Stomach smooth muscle (tissue), 2 donors: ENCODE measurements at regions not wholly inside any gene's neighbourhood (a gene's known extent, or its start where the extent isn't known, plus 50 kb on each side); places are given as distances from the start of the nearest gene placed in this dataset.
A peak's percentile ranks its signal among the peaks of the same experiment; 100 is the strongest.

Experiments used
- H3K27ac ChIP-seq: one replicate; pipeline ENCODE4 v1.7.0; 2013; ENCODE audit warnings: mild to moderate bottlenecking, low read length, inconsistent platforms
- H3K27me3 ChIP-seq, 2 donors: one replicate each; pipeline ENCODE4 v1.7.0; 2013; ENCODE audit warnings: low read length in 2 of 2; ENCODE audit not compliant: insufficient read depth in 2 of 2, control insufficient read depth in 1 of 2
- H3K36me3 ChIP-seq, 2 donors: one replicate each; pipeline ENCODE4 v1.7.0; 2013; ENCODE audit warnings: low read length in 2 of 2; ENCODE audit not compliant: control insufficient read depth in 2 of 2, insufficient read depth in 2 of 2
- H3K4me1 ChIP-seq: one replicate; pipeline ENCODE4 v1.7.0; 2013; ENCODE audit warnings: low read length; ENCODE audit not compliant: control insufficient read depth, insufficient read depth
- H3K4me3 ChIP-seq, 2 donors: one replicate each; pipeline ENCODE4 v1.7.0; 2013; ENCODE audit warnings: low read length in 2 of 2
- H3K9ac ChIP-seq, 2 donors: one replicate each; pipeline ENCODE4 v1.7.0; 2013; ENCODE audit warnings: low read length in 2 of 2, mild to moderate bottlenecking in 1 of 2
- H3K9me3 ChIP-seq, 2 donors: one replicate each; pipeline ENCODE4 v1.7.0; 2013; ENCODE audit warnings: low read length in 2 of 2; ENCODE audit not compliant: control insufficient read depth in 2 of 2
- donor health status: healthy.
- donor health status: Pancreatic carcinoma.

DNA sequence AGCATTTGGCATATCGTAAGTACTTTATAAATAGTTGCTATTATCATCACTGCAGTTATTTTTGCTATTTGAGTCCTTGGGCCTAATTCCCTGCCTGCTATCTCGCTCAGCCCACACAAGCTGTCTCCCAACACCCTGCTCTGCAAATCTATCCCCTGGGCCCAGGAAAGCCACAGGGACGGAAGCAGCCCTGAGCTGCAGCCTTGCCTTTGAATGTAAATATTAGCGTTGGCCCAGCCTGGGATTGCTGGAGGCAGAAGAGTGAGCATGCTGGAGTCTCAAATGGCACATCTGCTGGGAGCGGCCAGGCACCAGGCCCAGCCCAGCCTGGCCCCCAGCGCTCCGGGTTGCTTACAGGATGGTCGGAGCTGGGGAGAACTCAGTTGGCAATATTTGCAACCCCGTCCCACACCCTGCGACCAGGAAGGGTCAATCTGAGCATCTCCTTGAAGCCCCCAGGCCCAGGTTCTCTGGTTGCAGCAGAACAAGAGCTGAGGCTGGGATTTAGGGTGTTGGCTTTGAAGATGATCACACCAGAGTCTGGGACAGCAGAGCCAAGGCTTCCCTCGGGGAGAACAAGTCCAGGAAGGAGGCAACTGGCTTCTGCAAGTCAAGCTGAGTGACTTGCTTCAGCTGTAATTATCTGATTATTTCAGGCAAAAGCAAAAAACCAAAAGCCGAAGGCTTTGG, 529.6 kb downstream of the SHQ1 start:
- H3K27ac ChIP-seq: no peak overlapping the region
- H3K9ac ChIP-seq: no peak overlapping the region
- no peak overlapping the region for H3K4me3 ChIP-seq
- H3K4me1 ChIP-seq: peaks cover 4% of the 10 kb centered on the region
- no peaks in the 10 kb centered on the region for H3K36me3 ChIP-seq
- no peaks in the 10 kb centered on the region for H3K27me3 ChIP-seq
- H3K9me3 ChIP-seq: peaks cover 0 to 8% of the 10 kb centered on the region in 2 donors

DNA sequence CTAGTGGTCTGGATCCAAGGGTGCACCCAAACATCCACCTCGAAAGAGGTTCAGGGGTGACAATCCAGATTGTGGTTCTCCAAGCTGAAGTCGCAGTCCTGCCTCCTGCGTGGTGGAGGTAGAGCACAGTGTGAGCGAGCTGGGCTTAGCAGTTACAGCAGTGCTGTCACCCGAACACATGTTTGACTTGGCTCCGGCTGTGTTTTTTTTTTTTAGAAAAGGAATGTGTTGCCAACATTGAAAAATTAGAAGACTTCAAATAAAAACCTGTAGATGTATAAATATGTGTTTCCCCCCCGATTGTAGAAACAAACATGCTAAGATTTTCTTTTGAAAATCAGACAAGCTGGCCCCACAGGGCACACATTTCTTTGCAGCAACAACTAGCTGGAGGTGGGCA, 530.8 kb downstream of the SHQ1 start:
- Histone ChIP-seq H3K27me3 (no peaks in the 10 kb centered on the region), H3K9ac (no peak overlapping the region), H3K9me3 (peaks cover 0 to 8% of the 10 kb centered on the region in 2 donors), H3K27ac (no peak overlapping the region), H3K4me1 (peaks cover 4% of the 10 kb centered on the region), H3K36me3 (no peaks in the 10 kb centered on the region), H3K4me3 (no peak overlapping the region)

DNA sequence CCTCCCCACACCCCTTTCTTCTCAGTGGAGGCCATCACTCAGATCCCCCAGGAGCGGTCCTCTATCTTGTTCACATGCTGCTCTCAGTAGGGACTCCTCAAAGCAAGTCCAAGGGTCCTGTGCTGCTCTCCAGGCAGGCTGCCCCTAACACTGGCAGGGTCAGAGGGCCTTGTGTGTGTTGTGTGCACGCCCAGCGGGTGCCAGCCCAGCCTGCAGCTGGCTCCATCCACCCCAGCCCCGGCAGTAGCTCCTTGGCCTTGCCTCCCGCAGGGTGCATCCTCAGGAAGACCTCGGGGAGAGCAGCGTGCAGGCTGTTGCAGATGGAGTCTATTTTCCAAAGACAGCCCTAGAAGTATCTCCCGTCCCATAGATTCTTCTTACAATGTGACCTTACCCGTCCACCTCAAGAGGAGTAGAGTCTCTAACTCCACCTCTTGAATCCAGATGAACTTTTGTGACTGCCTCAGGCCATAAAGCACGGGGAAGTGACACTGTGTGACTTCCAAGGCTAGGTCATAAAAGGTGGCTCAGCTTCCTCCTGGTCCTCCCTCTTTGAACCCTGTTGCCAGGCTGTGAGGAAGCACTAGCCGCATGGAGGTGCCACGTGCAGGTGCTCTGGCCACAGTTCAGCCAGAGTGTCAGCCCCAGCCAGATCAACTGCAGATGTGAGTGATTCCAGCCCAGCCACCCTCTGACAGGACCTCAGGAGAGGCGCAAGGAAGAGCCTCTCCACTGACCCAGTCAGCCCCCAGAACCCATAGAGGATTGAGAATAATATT, 531.6 kb downstream of the SHQ1 start:
- H3K4me1 ChIP-seq: peaks cover 4% of the 10 kb centered on the region
- no peak overlapping the region for H3K4me3 ChIP-seq
- H3K27ac ChIP-seq: no peak overlapping the region
- no peak overlapping the region for H3K9ac ChIP-seq
- no peaks in the 10 kb centered on the region for H3K27me3 ChIP-seq
- peaks cover 0 to 8% of the 10 kb centered on the region in 2 donors for H3K9me3 ChIP-seq
- no peaks in the 10 kb centered on the region for H3K36me3 ChIP-seq

DNA sequence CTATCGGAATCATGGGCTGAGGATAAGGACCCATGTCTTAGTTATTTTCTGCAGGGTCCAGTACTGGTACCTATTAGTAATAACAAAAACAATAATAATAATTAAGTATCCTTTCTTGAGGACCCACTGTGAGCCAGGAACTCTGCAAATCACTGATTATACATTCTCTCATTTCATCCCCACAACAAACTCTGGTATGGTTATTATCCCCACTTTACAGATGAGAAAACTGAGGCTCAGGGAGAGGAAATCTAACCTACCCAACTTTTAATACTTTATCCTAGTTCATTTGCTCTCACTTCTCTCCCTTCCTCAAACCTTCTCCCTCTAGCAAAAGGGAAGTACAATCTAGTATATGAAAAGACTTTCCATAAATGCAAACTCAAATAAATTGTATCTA, 528.4 kb upstream of the PROK2 start:
- Histone ChIP-seq H3K4me1 (no peaks in the 10 kb centered on the region), H3K27me3 (no peaks in the 10 kb centered on the region), H3K9ac (no peak overlapping the region), H3K27ac (no peak overlapping the region), H3K9me3 (no peaks in the 10 kb centered on the region), H3K4me3 (no peak overlapping the region), H3K36me3 (no peaks in the 10 kb centered on the region)

DNA sequence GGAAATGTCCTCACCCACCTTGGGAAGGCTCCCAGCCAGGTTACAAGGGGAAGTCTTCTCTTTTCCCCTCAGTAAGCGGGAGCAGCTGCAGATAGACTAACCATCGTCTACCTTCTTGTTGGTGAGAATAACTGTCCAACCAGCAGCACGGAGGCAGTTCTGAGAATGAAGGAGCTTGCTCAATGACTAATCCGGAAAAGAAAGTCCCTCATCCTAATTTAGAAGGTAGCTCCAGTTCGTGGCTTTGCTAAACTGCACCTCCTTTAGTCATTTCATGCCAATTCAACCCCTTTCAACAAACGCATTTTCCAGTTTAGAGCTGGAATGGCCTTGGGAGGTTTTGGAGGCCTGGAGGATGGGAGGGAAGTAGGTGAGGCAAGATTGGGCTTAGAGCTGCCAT, 527.4 kb upstream of the PROK2 start:
- H3K9ac ChIP-seq: no peak overlapping the region
- H3K27me3 ChIP-seq: no peaks in the 10 kb centered on the region
- H3K27ac ChIP-seq: no peak overlapping the region
- no peak overlapping the region for H3K4me3 ChIP-seq
- no peaks in the 10 kb centered on the region for H3K9me3 ChIP-seq
- H3K4me1 ChIP-seq: no peaks in the 10 kb centered on the region
- no peaks in the 10 kb centered on the region for H3K36me3 ChIP-seq

DNA sequence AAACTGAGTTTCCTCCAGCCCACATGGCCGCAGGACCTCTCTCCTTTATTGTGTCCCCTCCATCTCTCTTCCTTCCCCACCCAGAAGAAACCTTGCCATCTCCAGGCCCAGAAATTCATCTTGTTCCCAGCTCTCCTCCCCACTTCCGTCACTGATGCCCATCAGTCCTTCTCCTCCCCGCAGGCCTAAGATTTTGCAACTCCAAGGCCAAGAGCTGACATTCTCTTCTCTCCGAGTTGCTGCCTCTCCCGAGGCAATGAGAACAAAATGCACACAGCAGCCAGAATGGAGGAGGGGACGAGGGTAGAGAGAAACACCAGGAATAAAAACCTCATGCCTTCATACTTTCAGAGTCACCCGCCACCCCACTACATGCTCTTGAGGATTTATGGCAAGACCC, 526.5 kb upstream of the PROK2 start:
- H3K27ac ChIP-seq: no peak overlapping the region
- H3K36me3 ChIP-seq: no peaks in the 10 kb centered on the region
- H3K4me1 ChIP-seq: no peaks in the 10 kb centered on the region
- H3K9me3 ChIP-seq: no peaks in the 10 kb centered on the region
- H3K27me3 ChIP-seq: no peaks in the 10 kb centered on the region
- no peak overlapping the region for H3K9ac ChIP-seq
- H3K4me3 ChIP-seq: no peak overlapping the region

DNA sequence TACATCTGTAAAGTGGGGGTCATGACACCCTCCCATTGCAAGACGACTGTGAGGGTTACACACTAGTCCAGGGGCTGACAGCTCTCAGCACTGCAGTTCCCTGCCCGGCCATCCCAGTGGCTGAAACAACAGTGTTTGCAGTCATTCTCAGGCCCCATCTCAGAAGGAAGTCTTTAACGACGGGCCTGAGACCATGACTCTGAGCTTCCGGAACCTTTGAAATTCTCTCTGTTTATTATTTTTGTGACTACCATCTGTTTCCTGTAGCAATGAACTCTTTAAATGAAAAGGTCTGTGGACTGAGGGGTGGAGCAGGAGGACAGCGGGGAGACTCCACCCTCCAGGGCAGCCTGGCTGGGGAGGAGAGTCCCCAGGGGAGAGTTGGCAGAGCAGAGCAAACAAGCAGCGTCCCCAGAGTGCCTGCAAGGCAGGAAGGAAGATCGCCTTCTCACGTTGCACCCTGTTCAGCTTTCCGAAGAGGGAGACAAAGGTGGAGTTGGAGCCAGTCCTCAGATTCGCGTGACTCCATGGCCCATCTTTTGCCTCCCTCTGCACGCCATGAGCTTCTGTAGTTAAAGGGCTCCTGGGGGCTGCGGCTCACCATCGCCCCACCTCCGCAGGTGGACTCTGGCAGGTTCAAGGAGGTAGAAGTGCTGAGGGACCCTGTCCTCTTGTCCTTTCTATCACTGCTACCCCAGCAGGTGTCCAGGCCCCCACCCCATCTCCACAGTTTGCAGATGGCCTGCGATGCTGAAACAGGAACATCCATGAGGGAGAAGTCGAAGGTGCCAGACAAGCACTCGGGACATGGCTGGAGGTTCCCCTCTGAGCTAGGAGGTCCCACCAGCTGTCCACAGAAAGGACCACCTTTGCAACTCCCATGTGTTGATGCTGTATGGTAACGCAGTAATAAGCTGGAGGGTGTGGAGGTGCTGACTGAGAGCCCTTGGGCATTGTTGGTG, 525.8 kb upstream of the PROK2 start:
- no peaks in the 10 kb centered on the region for H3K27me3 ChIP-seq
- H3K4me3 ChIP-seq: peak overlapping the region in 1 of 2 donors; percentile 8
- H3K4me1 ChIP-seq: no peaks in the 10 kb centered on the region
- no peak overlapping the region for H3K27ac ChIP-seq
- H3K9ac ChIP-seq: no peak overlapping the region
- no peaks in the 10 kb centered on the region for H3K36me3 ChIP-seq
- no peaks in the 10 kb centered on the region for H3K9me3 ChIP-seq

DNA sequence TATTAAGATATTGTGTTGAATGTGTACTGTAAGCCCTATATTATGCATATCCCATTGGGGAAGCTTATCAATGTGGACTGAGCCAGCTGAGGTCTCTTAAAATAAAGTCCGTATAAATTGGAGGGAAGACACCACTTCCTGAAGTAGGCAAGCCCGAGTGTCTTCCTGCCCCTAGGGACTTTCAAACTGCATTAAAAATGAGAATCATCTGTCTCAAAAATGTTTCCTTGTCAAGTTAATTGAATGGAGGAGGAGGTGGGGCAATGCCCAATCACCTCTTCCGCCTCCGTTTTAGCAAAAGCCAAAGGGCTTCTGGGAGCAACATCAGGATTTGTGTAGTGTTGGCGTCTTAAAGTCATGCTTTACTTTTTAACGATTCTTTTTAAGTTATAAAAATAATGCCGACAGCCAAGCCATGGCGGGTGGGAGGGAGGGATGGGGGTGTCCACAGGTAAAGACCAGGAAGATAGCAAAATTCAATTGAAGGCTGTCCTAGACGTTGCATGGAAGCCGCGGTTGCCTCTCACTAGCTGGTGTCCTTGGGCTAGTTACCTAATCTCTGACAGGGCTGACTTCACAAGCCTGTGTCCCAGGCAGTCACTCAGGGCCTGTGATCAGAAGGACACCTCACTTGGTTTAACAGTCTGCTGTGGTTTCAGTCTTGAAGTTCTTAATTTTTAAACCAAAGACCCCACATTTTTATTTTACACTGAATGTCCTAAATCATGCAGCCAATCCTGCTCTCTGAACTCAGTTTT, 524.9 kb upstream of the PROK2 start:
- no peaks in the 10 kb centered on the region for H3K9me3 ChIP-seq
- no peak overlapping the region for H3K4me3 ChIP-seq
- H3K27me3 ChIP-seq: no peaks in the 10 kb centered on the region
- no peaks in the 10 kb centered on the region for H3K36me3 ChIP-seq
- H3K27ac ChIP-seq: no peak overlapping the region
- no peaks in the 10 kb centered on the region for H3K4me1 ChIP-seq
- H3K9ac ChIP-seq: no peak overlapping the region

DNA sequence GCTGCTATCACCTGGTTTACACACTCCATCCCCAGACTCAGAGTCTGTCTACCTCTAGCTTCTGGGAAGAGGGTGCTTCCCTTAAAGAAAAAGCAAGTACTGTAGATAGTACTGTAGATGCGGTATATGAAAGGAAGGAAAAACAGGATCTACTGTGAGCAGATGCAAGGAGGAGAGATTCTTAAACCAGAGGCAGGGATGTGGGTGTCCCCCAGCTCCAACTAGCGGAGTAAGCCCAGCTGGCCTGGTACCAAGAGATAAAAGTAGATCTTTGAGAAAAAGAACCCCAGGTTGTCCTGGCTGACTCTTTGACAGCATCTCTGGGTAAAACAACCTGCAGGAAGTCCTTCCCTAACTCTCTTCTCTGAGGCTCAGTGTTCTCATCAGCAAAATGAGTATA, 523.7 kb upstream of the PROK2 start:
- H3K9ac ChIP-seq: no peak overlapping the region
- no peaks in the 10 kb centered on the region for H3K9me3 ChIP-seq
- no peaks in the 10 kb centered on the region for H3K4me1 ChIP-seq
- H3K36me3 ChIP-seq: no peaks in the 10 kb centered on the region
- H3K27ac ChIP-seq: no peak overlapping the region
- no peaks in the 10 kb centered on the region for H3K27me3 ChIP-seq
- no peak overlapping the region for H3K4me3 ChIP-seq

DNA sequence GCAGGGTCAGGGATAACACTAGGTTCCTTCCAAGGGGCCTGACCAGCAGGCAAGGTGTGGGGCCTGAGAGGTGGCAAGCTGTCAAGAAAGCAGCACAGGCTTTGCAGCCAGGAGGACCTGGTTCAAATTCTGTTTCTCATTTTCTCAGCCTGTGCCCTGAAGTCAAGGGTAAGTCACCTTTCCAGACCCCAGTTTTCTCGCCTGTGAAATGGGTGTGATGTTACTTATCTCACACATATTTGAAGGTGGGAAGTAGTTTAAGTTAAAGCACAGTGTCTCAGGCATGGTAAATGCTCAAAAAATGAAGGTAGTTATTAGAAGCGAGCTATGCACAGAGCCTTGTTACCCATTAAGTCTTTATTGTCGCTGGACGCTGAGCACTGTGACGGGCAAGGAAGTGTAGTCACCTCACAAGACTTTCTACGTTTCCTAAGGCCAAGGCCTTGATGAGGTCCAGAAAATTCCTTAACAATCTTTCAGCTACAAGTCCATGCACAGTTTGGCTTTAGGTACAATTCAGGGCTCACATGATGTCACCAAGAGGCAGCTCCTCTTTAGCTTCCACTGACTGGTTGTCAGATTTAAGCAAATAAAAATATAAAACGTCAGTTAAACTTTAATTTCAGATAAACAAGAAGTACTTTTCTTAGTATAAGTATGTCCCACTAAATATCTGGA, 522.6 kb upstream of the PROK2 start:
- Histone ChIP-seq H3K27ac (no peak overlapping the region), H3K27me3 (no peaks in the 10 kb centered on the region), H3K36me3 (no peaks in the 10 kb centered on the region), H3K9me3 (no peaks in the 10 kb centered on the region), H3K4me1 (no peaks in the 10 kb centered on the region), H3K4me3 (no peak overlapping the region), H3K9ac (no peak overlapping the region)
